ENCODE measurements at regions not wholly inside any gene's neighbourhood (a gene's known extent, or its start where the extent isn't known, plus 50 kb on each side); places are given as distances from the start of the nearest gene placed in this dataset.

DNA sequence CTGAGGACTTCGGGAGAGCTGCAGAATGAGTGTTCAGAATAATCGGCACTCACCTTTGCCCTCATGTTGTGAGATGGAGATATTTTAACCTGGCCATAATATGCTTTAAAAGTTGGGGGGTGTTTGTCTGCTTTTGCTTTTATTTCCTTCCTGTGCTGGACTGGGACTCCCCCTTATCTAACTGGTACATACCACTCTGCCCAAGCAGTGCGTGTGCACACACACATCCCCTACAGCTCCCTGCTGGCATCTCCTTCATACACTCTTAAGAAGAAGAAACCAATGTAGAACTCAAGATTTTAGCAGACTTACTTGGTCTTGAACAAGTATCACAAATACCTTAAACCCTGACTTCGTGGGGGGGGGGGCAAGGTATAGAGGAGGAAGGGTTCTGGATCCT lies 146.2 kb upstream of the DMRT1 start:
- no peak for DNase-seq

DNA sequence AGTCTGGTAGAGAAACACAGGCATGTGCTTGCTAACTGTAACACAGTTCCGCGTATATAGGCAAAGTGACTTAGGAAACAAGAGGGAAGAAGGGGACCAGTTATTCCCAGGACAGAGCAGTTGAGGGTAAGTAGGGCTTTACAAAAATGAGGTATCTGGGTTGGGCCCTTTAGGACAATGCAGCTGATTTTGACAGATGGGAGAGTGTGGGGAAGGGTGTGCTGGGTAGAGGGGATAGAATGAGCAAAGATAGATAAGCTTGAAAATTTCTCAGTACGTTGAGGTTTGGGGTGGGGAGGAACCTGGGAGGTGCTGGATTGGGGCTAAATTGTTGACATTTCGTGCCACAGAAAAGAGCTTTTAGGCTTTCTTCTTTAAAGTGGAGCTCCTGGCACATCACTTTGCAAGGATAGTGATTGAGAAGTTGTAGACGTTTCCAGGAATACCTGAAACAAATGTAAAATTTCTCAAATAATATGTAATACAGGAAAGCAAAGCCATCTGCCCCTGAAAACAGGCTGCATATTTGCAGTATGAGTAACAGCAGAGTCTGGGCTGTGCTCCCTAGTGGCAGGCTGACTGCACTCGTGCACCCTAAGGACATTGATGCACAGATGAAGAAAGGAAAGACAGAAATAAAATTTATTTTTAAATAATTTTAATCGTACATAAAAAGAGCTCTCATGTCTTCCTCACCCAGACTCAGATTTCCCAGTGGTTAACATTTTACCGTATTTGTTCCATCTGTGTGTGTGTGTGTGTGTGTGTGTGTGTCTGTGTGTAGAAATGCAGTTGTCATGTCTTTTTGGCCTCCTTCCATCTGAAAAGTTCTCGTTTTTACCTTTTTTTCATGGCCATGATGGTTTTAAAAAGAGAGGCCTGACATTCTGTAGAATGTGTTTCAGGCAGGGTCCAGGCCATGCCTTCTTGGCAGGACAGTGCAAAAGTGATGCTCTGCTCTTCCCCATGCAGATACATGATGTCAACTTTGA lies 144.9 kb upstream of the DMRT1 start:
- no peak for DNase-seq

DNA sequence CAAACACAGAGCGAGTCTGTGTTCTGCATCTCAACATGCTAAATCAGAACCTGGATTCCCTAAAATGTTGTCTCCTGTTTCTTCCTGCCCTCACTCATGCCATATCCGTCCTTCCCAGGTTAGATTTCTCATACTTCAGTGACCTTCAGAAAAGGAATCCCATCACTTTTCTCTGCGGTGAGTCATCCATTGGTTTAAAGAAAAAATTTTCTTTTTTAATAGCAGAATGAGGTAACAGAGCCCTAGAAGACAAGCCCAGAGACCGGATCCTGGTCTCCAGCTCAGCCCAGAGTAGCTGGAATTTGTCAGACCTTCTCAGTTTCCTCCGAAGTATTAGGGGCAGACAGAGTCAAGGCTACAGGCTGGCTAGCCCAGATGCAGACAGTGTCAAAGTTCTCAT lies 143.2 kb upstream of the DMRT1 start:
- no peak for DNase-seq

DNA sequence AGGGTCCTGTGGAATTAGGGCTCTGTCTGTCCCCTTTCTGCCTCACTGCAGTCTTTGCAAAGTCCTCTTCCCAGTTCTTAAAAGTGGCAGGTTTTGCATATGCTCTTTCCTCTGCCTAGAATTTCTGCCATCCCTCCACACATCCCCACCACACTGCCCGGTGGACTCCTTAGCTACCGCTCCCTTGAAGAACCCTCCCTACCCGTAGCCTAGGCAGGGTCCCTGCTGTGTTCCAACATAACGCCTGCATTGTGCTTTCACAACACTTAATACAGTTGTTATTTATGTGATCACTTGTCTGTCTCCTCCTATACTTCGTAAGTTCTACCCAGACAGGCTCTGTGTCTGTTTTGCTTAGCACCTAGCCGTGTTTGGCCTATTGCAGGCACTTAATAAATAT lies 142.5 kb upstream of the DMRT1 start:
- DNase-seq, result no peak

DNA sequence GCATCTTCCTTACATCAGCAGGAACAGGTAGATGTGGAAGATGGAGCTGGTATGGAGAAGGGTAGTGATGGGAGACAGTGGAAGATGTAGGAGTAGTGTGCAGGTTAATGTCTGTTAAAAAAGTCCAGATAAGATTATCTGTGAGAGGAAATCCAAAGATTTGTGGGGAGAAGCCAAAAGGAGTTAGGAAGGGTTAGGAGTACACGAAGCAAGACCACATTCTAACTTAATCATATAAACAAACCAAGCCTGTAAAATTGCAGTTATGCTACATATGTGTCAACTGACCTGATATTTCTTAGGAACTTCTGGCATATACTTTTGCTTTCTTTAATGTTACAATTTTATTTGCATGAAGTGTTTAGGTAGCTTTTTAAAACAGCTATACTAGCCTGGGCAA lies 142.1 kb upstream of the DMRT1 start:
- DNase-seq, result no peak

DNA sequence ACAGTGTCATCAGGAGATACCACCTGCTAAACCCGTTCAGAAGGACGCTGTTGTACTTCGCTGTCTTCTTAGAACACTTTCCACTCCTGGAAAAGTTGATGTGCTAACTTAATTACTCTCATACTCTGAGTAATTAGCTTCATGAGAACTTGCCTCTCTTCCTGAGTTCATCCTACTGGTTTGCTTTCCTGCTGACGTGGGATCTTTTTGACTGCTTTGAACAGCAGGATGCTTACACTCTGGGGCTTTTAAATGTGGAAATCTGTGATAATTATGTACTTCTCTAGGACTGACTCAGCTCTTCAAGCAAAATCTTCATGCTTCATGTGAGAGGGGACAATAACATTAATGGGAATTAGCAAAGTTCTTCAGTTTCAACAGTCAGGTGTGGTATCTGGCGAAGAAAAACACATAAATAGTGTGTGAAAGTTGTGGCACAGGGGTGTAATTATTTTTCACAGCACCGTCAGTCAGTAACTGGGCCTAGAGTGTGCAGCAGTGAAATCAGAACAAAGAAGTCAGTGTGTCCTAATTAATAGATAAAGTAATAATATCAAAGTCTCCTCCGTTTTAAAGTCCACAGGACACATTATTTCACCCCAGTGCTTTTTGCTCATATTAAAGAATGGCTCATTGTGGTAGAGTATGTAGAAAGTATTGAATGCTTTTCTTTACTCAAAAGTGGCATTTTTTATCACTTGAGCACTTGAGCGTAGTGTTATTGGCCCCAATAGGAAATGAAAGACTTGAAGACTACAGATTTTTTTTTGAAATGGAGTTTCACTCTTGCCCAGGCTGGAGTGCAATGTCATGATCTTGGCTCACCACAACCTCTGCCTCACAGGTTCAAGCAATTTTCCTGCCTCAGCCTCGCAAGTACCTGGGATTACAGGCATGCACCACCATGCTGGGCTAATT lies 140.9 kb upstream of the DMRT1 start:
- no peak for DNase-seq

DNA sequence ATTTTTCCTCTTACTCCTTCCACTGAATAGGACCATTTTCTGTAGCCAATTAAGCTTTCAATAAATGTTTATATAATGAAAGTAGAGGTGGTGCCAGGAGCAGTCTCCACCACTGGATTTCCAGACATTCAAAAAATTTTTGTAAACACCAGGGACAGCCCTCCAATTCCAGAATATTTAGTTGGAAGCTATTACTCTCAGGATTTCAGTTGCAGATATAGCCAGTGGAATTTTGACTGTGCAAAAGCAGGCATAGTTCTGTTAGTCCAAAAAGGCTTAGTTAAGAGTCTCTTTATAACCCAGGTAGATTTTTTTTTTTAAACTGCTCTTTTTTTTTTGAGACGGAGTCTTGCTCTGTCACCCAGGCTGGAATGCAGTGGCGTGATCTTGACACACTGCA lies 138.1 kb upstream of the DMRT1 start:
- no peak for DNase-seq

DNA sequence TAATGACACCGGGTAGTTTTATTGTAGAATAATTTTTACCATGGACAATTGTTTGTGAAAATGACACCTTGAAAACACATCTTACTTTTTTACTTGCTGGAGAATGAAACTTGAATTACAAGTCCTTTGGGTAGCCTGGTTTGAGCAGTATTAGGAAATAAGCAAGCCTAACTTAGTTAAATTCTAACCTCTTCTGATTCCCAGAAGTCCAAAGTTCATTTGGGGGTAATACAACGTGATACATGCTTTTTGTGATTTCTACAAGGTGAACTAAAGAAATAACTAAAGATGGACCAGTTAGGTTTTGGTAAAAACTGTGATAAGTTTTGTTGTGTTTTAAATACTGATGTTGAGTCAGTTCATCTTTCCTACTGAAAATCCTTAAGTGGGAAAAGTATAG lies 135.4 kb upstream of the DMRT1 start:
- no peak for DNase-seq

DNA sequence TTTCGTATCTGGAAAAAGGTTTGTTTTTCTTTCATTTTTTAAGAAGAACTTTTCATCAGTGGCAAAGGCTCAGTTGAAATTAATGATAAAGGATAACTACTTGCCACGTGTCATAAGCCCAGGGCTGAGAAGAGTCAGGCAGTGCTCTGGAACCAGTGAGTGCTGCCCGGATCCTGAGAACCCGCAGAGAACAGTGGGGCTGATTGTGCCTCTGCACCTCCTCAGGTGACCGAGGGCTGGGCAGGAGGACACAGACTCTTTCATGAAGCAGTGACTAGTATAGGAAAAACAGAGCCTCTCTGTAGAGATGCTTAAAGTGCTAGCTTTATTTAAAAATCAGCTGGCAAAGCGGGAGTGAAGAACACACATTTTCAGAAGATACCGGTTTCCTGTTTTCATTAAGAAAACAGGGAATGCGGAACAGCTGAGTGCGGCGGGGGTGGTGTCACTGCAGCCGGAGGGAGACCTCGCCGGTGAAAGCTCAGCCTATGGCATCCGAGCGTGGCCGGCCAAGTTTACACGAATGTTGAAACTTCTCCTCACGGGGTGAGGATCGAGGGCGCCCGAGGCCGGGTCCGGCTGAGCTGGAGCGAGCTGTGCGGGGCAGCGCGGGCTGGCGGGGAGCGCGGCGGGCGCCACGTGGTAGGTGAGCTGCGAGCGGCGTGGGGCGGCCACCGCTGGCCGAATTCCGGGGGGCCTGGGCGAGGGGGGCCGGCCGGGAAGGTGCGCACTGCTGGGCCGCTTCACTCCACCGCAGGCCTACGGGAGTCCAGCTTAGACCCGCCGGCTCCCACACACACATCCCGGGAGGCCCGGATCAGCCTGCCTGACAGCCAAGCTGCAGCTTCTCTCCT lies 134.7 kb upstream of the DMRT1 start:
- no peak for DNase-seq

DNA sequence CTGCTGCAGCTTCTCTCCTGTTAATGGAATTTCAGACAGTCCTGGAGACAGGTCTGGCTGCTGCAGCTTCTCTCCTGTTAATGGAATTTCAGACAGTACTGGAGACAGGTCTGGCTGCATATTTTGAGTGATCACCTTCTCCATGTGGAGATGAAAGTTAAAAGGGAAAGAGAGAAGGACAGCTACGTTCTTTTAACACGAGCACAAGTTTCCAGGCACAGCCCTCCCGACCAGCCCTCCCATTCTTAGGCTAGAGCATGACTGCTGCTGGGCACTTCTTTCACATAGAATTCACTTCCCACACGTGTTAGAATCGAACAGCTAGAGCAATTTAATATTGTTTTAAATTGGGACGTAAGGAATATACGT lies 133.3 kb upstream of the DMRT1 start:
- DNase-seq, result no peak

DNA sequence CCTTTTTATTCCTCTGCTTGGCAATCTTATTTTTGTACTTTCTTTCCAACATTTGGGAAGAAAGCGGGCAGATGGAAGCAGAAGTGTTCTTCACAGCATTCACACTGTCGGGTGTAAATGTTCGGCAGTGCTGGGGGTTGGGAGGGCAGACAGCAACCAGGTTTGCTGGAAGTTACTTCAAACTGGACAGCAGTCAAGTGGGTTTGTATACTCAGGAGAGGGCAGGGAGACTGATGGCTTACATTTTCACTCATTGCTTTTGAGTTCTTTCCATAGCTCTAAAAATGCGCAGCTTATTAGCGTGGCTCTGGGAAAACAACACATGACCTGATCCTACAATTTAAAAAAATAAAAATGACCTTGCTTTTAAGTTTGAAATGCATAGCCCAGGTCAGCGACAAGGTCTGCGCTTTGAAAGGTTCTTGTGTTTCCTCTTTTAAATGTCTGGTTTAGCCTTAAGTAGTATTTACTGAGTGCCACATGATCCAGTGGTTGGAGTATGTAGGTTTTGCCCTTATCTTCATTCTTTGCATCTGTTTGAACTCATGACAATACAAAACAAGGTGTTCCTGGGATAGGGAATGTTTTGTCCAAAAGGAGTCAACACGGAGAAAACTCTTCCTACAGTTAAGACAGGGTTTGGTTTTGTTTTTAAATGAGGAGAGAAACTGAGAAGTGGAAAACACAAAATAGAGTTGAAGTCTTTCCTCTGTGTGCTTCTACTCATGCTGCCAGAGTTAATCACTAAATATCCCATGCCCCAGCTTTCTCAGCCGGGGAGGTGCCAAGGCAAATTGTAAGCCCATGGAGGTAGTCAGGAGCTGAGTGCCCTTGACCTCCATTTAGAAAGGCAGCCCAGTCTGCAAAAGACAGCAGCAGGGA lies 132.7 kb upstream of the DMRT1 start:
- DNase-seq, result no peak

DNA sequence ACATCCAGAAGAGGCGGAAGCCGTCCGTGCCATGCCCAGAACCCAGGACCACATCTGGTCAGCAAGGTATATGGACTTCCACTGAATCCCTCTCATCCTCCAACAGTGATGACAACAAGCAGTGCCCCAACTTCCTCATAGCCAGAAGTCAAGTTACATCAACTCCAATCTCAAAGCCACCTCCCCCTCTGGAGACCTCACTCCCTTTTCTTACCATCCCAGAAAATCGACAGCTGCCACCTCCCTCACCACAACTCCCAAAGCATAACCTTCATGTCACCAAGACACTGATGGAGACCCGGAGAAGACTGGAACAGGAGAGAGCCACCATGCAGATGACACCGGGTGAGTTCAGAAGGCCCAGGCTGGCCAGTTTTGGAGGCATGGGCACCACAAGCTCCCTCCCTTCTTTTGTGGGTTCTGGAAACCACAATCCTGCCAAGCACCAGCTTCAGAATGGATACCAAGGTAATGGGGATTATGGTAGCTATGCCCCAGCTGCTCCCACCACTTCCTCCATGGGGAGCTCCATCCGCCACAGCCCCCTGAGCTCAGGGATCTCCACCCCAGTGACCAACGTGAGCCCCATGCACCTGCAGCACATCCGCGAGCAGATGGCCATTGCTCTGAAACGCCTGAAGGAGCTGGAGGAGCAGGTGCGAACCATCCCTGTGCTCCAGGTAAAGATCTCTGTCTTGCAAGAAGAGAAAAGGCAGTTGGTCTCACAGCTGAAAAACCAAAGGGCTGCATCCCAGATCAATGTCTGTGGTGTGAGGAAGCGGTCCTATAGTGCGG lies 130.3 kb upstream of the DMRT1 start:
- DNase-seq, result no peak

DNA sequence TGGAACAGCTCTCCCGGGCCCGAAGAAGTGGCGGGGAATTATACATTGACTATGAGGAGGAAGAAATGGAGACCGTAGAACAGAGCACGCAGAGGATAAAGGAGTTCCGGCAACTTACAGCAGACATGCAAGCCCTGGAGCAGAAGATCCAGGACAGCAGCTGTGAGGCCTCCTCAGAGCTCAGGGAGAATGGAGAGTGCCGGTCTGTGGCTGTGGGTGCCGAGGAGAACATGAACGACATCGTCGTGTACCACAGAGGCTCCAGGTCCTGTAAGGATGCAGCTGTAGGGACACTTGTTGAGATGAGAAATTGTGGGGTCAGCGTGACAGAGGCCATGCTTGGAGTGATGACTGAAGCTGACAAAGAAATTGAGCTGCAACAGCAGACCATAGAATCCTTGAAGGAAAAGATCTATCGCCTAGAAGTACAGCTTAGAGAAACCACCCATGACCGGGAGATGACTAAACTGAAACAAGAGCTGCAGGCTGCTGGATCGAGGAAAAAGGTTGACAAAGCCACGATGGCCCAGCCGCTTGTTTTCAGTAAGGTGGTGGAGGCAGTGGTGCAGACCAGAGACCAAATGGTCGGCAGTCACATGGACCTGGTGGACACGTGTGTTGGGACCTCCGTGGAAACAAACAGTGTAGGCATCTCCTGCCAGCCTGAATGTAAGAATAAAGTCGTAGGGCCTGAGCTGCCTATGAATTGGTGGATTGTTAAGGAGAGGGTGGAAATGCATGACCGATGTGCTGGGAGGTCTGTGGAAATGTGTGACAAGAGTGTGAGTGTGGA lies 129.5 kb upstream of the DMRT1 start:
- DNase-seq, result no peak

DNA sequence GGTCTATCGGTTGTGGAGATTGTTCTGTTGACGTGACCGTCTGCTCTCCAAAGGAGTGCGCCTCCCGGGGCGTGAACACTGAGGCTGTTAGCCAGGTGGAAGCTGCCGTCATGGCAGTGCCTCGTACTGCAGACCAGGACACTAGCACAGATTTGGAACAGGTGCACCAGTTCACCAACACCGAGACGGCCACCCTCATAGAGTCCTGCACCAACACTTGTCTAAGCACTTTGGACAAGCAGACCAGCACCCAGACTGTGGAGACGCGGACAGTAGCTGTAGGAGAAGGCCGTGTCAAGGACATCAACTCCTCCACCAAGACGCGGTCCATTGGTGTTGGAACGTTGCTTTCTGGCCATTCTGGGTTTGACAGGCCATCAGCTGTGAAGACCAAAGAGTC lies 128.9 kb upstream of the DMRT1 start:
- DNase-seq, result no peak

DNA sequence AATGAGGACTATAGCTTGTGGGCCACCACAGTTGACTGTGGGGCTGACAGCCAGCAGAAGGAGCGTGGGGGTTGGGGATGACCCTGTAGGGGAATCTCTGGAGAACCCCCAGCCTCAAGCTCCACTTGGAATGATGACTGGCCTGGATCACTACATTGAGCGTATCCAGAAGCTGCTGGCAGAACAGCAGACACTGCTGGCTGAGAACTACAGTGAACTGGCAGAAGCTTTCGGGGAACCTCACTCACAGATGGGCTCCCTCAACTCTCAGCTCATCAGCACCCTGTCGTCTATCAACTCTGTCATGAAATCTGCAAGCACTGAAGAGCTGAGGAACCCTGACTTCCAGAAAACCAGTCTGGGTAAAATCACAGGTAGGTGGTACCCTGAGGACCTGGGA lies 128.4 kb upstream of the DMRT1 start:
- DNase-seq, result no peak

DNA sequence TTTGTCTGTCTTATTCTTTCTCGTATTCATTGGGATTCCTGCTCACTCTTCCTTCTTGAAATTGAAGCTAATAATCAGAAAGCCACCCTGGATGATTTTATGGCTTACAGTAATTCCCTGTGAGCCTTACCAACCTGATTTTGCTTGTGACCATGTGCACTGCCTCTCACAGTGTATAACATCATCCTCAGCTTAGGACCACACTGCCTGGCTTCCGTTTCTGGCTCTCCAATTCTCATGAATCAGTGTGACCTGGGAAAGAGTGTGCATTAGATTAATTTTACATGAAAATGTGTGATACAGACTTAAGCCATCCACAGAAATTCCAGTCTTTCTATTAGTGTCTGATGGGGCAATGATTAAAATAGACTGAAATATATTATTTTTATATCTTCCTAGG lies 126.8 kb upstream of the DMRT1 start:
- DNase-seq, result no peak

DNA sequence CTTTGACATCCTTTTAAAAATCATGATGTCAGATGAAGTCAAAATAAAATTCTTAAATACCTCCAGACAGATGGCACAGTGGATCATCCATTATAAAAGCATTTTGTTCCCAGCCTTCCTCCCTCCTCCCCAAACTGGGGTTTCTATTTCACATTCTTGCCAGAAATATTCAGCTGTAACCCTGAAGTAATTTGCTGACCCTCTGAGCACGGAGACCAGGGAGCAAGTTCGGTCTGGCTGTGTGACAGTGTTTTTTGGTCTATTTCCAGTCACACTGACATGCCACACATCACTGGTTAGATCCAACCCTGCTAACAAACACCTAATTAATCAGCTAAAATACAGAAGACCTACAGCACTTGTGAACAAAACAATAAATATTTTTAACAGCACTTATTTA lies 126.2 kb upstream of the DMRT1 start:
- DNase-seq, result no peak

DNA sequence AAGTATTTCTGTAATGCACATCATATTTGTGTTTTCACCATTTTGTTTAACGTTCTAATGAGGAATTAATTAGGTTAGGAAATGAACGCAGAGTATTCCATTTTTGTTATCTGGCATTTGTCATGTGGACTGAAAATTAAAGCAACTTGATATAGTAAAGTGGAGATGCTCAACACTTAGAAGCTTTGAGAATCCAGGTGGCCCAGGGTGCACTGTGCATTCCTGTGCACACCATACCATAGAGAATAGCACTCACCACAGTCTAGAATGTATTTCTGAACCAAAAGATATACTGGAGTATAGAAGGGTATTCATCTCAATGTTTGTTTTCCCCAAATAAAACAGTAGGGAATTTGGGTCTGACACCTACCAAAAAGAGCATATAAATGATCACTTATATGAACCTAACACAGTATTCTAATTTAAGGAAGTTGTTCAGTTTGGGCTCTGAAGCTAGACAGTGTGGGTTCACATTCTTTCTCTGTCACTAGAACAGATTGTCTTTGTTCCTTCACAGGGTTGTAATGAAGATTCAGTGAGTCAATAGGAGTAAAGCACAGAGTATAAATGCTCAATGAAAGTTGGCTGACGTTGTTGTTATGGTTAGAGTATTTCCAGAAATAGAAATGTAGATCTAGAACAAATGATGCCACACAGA lies 125.6 kb upstream of the DMRT1 start:
- no peak for DNase-seq

DNA sequence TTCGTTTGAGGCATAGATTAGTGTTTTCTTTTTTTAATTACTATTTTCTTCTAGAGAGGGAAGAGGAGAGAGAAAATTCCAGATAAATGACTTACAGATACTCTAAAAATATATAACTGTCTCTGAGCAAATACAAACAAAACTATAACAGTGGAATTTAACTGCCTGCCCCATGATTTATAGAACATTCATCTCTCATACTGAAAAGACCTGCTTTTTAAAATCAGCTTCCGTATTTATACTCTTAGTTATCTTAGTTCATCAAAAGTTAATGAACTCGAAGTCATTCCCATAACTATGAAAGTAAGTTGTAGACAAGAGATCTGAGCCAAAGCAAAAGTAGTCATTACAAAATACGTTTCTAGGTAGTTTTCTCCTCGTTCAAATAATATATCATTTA lies 123.8 kb upstream of the DMRT1 start:
- DNase-seq, result no peak

All from NCI-H2107 (cell line).